HG02943 (cell line): ENCODE measurements at regions not wholly inside any gene's neighbourhood (a gene's known extent, or its start where the extent isn't known, plus 50 kb on each side); places are given as distances from the start of the nearest gene placed in this dataset.
"Not testable (repeated sequence)": the region's sequence is repeated elsewhere in the genome, so short reads cannot be mapped to it uniquely, and the experiment has no call there.

Experiments
- ATAC-seq: cut with Tn5 transposase; IDR thresholded peaks from one replicate; pipeline ENCODE4 v1.9.1; 2021; ENCODE audit warnings: mild to moderate bottlenecking, low read depth, moderate library complexity; ENCODE audit not compliant: unreplicated experiment

- not testable (repeated sequence) for ATAC-seq
Observed at GRCh38 chr4:49117951-49118350, 131.9 kb downstream of the CWH43 start.

GRCh38 chr4:49118379-49119212 lies 132.5 kb downstream of the CWH43 start:
- ATAC-seq: peak; percentile 54

GRCh38 chr4:49119345-49119744 lies 133.3 kb downstream of the CWH43 start:
- ATAC-seq: peak; percentile 1

GRCh38 chr4:49120042-49120779 lies 134.1 kb downstream of the CWH43 start:
- ATAC-seq: not testable (repeated sequence)

GRCh38 chr4:49120804-49121203 lies 134.7 kb downstream of the CWH43 start:
- ATAC-seq: not testable (repeated sequence)

GRCh38 chr4:49126443-49126842 lies 140.4 kb downstream of the CWH43 start:
- not testable (repeated sequence) for ATAC-seq

GRCh38 chr4:49126858-49127257 lies 140.8 kb downstream of the CWH43 start:
- not testable (repeated sequence) for ATAC-seq

- not testable (repeated sequence) for ATAC-seq
Observed at GRCh38 chr4:49129385-49129784, 143.3 kb downstream of the CWH43 start.

GRCh38 chr4:49129870-49130269 lies 143.8 kb downstream of the CWH43 start:
- not testable (repeated sequence) for ATAC-seq

- ATAC-seq: not testable (repeated sequence)
Observed at GRCh38 chr4:49130724-49131123, 144.6 kb downstream of the CWH43 start.

- ATAC-seq: peak; percentile 49
Observed at GRCh38 chr4:49137043-49137442, 151.0 kb downstream of the CWH43 start.

GRCh38 chr4:49137961-49138360 lies 151.9 kb downstream of the CWH43 start:
- ATAC-seq: not testable (repeated sequence)

GRCh38 chr4:49138818-49139217 lies 152.7 kb downstream of the CWH43 start:
- ATAC-seq: not testable (repeated sequence)

GRCh38 chr4:49139513-49139912 lies 153.4 kb downstream of the CWH43 start:
- peak; percentile 46 for ATAC-seq

- ATAC-seq: not testable (repeated sequence)
Observed at GRCh38 chr4:49140351-49140750, 154.3 kb downstream of the CWH43 start.

GRCh38 chr4:49141955-49142354 lies 155.9 kb downstream of the CWH43 start:
- not testable (repeated sequence) for ATAC-seq

GRCh38 chr4:49147143-49147542 lies 161.1 kb downstream of the CWH43 start:
- peak; percentile 48 for ATAC-seq

- not testable (repeated sequence) for ATAC-seq
Observed at GRCh38 chr4:49147596-49147995, 161.5 kb downstream of the CWH43 start.

- peak; percentile 78 for ATAC-seq
Observed at GRCh38 chr4:49149006-49149975, 163.2 kb downstream of the CWH43 start.

GRCh38 chr4:49150351-49151083 lies 164.4 kb downstream of the CWH43 start:
- ATAC-seq: not testable (repeated sequence)
